Aorta (tissue), 5 donors: ENCODE measurements at regions not wholly inside any gene's neighbourhood (a gene's known extent, or its start where the extent isn't known, plus 50 kb on each side); places are given as distances from the start of the nearest gene placed in this dataset.
A peak's percentile ranks its signal among the peaks of the same experiment; 100 is the strongest.

Source experiments
- ATAC-seq: fragments of 200-7000 bp; cut with Tn5 transposase; one replicate; pipeline ENCODE4 v1.9.1; 2022; ENCODE audit warnings: moderate library complexity; ENCODE audit not compliant: low FRiP score
- DNase-seq, 2 donors: peaks; one replicate each; pipeline ENCODE4 v3.0.0-alpha.2; 2020
- H3K27ac ChIP-seq, 2 donors: one replicate each; pipeline ENCODE4 v1.5.1; 2013; ENCODE audit warnings: low read length in 2 of 2, mild to moderate bottlenecking in 2 of 2, moderate library complexity in 2 of 2, control low read depth in 1 of 2, inconsistent platforms in 1 of 2, low read depth in 1 of 2
- H3K27me3 ChIP-seq, 2 donors: one replicate each; pipeline ENCODE4 v1.6.1; 2013; ENCODE audit warnings: control low read depth in 1 of 2, low read length in 1 of 2, mild to moderate bottlenecking in 1 of 2, moderate library complexity in 1 of 2; ENCODE audit not compliant: insufficient read depth in 2 of 2, control insufficient read depth in 1 of 2
- H3K36me3 ChIP-seq, 2 donors: one replicate each; pipeline ENCODE4 v1.6.1; 2013; ENCODE audit warnings: control low read depth in 1 of 2, low read length in 1 of 2, mild to moderate bottlenecking in 1 of 2; ENCODE audit not compliant: insufficient read depth in 2 of 2, control insufficient read depth in 1 of 2
- H3K4me1 ChIP-seq, 2 donors: one replicate each; pipeline ENCODE4 v1.6.1; 2013; ENCODE audit warnings: low read length in 2 of 2, control low read depth in 1 of 2, mild to moderate bottlenecking in 1 of 2, moderate library complexity in 1 of 2; ENCODE audit not compliant: insufficient read depth in 2 of 2, control insufficient read depth in 1 of 2
- H3K4me3 ChIP-seq, 2 donors: one replicate each; pipeline ENCODE4 v1.5.1; 2013; ENCODE audit warnings: low read length in 2 of 2, control low read depth in 1 of 2, mild to moderate bottlenecking in 1 of 2
- H3K9me3 ChIP-seq: one replicate; pipeline ENCODE4 v1.6.1; 2013; ENCODE audit warnings: mild to moderate bottlenecking, low read length; ENCODE audit not compliant: control insufficient read depth
- whole genome bisulfite sequencing, 2 donors: extraction: QIAGEN DNeasy Blood & Tissue Kit; methylation state at CpG; one replicate each; pipeline ENCODE4 v1.1.7; 2013; 5-methylcytosine and 5-hydroxymethylcytosine counted together
- intact Hi-C, 2 donors: fragments of 100-400 bp; cut with DNase I; formaldehyde crosslinking; loops; one replicate each; pipeline versions ENCODE4 v1.14.2 to v1.15.0; 2022
- donor health status: healthy with polysubstance abuse.
- donor health status: Bipolar disorder and iron deficiency.
- donor health status: DM: no; HTN: no; CAD: no.
- donor health status: DM: no; HTN: no; CAD: no.
- donor health status: DM: yes; HTN: yes; CAD: no.

DNA sequence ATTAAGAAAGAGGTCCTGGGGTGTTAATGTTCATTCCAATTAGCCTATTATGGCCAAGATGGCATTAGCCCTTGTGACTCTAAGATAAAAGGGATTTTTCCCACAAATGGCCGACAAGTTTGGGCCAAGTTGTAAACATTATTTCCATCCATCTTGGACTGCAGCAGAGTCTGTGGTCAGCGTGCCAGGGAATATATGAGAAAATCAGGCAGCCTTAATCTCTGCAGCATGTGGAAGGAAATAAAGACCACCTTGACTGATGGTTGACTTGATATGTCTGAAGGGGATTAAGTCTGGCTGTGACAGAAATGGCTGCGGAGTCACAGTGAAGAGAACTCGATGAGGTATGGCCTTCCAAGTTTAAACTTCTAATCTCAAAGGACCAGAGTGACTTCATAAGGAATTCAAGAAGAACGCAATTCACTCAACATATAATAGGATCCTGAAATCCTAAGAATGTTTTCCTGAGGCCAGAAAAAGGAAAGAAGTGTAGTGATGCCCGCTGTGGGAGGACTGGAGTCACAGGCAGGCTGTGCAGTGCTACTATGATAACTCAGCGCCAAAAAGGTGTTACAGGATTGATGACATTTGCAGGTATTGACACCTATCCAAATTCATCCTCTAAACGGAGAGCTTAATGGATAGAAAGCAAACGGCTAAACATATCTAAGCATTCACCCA lies 287.1 kb downstream of the SEC61B start:
- no peak for DNase-seq
- Histone ChIP-seq H3K4me1 (peaks cover 2 to 5% of the 10 kb centered on the region in 2 donors), H3K4me3 (no peak overlapping the region), H3K9me3 (peaks cover 1% of the 10 kb centered on the region), H3K27ac (no peak overlapping the region), H3K27me3 (no peaks in the 10 kb centered on the region), H3K36me3 (no peaks in the 10 kb centered on the region)
- intact Hi-C loops, result no loop called here
- ATAC-seq, result no peak
- WGBS, 2 donors, result 26 to 33% methylated on average over 9 of the region's 9 CpGs

DNA sequence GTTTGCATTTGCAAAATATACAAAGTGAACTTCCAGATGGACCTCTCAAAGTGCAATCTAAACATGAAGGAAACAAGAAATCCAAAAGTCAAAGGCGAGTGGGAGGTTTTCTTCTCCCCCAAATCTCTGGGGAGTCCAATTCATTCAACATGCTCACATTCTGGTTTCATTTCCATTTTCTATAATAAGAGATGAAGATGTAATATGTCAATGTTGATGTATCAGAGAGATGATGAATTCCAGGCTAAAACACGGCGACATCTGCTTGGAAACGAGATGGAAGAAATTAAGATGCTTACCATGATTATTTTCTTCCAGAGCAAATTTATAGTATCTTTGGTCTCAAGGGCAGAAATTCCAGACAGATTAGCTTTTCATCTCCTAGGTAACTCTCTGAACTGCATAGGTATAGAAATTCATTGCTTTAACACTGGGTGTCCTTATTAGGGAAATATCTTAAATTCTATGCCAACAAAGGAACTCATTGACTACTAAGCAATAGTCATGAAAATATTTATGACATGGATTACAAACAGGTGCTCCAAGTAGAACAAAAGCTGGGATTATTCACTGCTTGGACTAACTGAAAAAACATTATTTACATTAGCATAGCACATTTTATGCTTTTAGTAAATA lies 287.9 kb downstream of the SEC61B start:
- ATAC-seq, result no peak
- Histone ChIP-seq H3K4me3 (no peak overlapping the region), H3K36me3 (no peaks in the 10 kb centered on the region), H3K27me3 (no peaks in the 10 kb centered on the region), H3K4me1 (peaks cover 2 to 5% of the 10 kb centered on the region in 2 donors), H3K27ac (no peak overlapping the region), H3K9me3 (peaks cover 1% of the 10 kb centered on the region)
- intact Hi-C loops, result no loop called here
- DNase-seq, result no peak
- 62 to 72% methylated on average over 4 of the region's 4 CpGs for WGBS, 2 donors

DNA sequence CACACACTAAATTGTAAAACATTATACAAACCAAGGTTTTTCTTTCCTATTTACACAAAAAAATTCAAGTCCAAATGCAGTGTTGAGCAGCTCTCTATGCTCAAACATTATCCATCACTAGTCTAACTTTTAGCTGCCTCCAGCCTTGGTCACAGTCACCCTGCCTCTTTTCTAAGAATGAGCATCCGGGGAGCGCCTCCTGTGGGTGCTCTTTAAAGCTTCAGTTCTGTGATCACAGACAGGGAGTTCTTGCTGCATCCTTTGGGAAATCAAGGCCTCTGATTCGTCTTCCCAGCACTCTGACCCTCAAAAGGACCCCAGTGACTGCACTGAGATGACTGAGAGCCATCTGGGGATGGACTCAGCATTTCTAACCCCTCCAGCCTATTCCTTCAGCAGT lies 289.6 kb downstream of the SEC61B start:
- H3K36me3 ChIP-seq, result no peaks in the 10 kb centered on the region
- DNase-seq, result no peak
- ATAC-seq, result no peak
- no peaks in the 10 kb centered on the region for H3K9me3 ChIP-seq
- H3K4me1 ChIP-seq, result peaks cover 2 to 5% of the 10 kb centered on the region in 2 donors
- WGBS, 2 donors, result 89% methylated on average over 3 of the region's 3 CpGs
- H3K4me3 ChIP-seq, result no peak overlapping the region
- no peaks in the 10 kb centered on the region for H3K27me3 ChIP-seq
- H3K27ac ChIP-seq, result no peak overlapping the region
- intact Hi-C loops, result no loop called here

DNA sequence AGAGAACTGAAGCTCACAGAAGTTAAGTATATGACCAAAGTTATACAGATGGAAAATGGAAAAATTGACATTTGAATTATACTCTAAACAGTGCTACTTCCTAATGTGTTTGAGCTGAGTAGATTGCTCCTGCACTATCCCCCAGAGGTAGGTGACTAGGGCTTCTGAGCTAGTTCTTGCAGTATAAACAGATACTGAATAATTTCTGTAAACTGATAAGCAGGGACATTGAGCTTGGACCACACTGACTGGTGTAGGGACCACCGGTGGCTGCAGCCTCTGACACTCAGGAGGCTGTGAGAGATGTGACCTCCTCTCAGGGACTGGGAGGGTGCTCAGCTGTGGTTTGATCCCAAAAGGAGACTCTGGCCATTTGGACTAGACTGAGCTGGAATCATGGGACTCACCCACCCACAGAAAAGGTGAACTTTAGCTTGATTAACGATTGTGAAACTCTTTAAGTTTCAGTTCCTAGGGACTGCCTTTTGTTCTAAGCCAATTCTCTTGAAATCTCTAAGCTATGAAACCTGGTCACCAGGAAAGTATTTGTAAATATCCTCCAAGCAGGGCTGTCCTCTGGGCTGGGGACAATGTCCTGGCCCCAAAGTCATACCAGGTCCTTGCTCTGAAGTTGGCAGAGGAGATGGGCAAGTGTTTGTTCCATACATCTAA lies 291.5 kb downstream of the SEC61B start:
- ATAC-seq (no peak), DNase-seq (no peak)
- 81 to 84% methylated on average over 2 of the region's 2 CpGs for WGBS, 2 donors
- H3K27me3 ChIP-seq, result no peaks in the 10 kb centered on the region
- peaks cover 2 to 5% of the 10 kb centered on the region in 2 donors for H3K4me1 ChIP-seq
- no peak overlapping the region for H3K4me3 ChIP-seq
- no peak overlapping the region for H3K27ac ChIP-seq
- no peaks in the 10 kb centered on the region for H3K36me3 ChIP-seq
- intact Hi-C loops, result no loop called here
- H3K9me3 ChIP-seq, result no peaks in the 10 kb centered on the region

DNA sequence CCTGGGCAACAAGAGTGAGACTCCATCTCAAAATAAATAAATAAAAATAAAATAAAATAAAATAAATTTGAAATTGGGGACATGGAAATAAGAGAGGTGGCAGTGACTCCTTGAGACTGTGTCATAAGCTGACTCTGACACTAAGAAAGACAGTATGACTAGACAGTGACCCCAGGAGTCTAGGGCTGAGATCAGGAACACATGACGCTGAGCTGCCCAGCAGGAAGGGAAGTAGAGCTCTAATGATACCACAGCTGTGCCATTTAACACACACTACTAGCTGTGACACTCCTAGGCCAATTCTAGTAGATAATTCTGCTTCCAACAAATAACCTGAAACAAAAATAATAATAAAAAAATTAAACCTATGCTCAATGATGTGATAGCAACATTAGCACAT lies 293.0 kb downstream of the SEC61B start:
- ATAC-seq (no peak), DNase-seq (peak in 1 of 2 donors; percentile 54)
- peaks cover 0 to 2% of the 10 kb centered on the region in 2 donors for H3K4me1 ChIP-seq
- no peak overlapping the region for H3K4me3 ChIP-seq
- WGBS, 2 donors, result 83 to 93% methylated on average over 1 of the region's 1 CpG
- H3K27me3 ChIP-seq, result no peaks in the 10 kb centered on the region
- no peaks in the 10 kb centered on the region for H3K36me3 ChIP-seq
- intact Hi-C loops, result no loop called here
- H3K9me3 ChIP-seq, result no peaks in the 10 kb centered on the region
- H3K27ac ChIP-seq, result no peak overlapping the region

DNA sequence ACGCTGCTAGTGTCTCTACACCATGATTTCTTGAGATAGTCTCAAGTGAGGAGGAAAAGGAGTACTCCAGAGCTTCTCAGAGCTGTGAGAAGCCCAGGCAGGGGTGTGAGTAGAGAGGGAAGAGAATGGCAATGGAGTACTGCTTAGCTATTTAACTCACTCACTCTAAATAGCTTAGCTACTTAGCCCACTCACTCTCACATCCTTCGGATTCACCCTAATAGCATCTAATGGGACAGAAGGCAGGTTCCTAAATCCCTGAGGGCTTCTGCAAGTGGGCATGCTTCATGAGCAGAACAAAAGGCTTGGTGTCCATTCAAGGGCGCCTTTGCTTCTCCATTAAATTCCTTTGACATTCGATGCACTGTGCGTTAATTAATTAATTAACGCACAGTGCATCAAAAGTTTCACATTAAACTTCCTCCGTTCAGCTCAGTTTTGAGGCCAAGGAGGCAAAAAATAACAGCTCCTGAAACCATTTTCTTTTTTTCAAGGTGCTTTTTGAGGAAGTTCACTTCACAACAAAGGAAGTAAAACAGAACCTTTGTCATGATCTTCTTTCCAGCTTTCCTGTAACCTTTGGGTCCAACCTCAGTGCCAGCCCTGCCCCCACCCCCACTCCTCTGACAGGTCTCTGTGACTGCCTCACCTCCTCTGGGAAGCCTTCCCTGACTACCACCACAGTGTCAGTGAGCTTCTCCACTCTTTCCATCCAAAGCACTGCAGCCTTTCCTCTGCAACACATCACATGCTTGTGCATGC lies 294.0 kb downstream of the SEC61B start:
- H3K9me3 ChIP-seq, result no peaks in the 10 kb centered on the region
- no peaks in the 10 kb centered on the region for H3K36me3 ChIP-seq
- H3K4me3 ChIP-seq, result no peak overlapping the region
- H3K27me3 ChIP-seq, result no peaks in the 10 kb centered on the region
- H3K27ac ChIP-seq, result no peak overlapping the region
- ATAC-seq, result no peak
- no peaks in the 10 kb centered on the region for H3K4me1 ChIP-seq
- DNase-seq, result no peak
- 94 to 95% methylated on average over 7 of the region's 7 CpGs for WGBS, 2 donors
- intact Hi-C loops, result no loop called here

DNA sequence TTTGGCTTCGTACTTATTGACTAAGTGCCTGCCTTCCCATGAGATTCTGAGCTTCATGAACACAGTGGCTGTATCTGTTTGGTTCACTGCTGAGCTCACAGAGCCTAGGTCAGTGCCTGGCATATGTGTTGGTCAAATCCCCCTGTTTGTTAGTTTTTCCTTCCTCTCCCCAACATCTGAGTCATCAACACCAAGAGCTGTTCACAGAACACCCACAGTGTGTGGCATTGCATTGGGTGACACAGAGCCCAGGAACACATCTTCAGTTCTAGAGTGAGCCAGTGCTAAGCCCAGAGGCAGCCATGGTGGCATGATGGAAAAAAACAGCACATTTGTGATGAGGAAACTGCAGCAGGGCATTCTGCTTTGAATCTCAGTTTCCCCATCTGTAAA lies 294.6 kb downstream of the SEC61B start:
- Histone ChIP-seq H3K4me1 (no peaks in the 10 kb centered on the region), H3K27me3 (no peaks in the 10 kb centered on the region), H3K4me3 (no peak overlapping the region), H3K9me3 (no peaks in the 10 kb centered on the region), H3K27ac (no peak overlapping the region), H3K36me3 (no peaks in the 10 kb centered on the region)
- intact Hi-C loops, result no loop called here
- ATAC-seq, result no peak
- WGBS, 2 donors, result 92 to 96% methylated on average over 1 of the region's 1 CpG
- no peak for DNase-seq

DNA sequence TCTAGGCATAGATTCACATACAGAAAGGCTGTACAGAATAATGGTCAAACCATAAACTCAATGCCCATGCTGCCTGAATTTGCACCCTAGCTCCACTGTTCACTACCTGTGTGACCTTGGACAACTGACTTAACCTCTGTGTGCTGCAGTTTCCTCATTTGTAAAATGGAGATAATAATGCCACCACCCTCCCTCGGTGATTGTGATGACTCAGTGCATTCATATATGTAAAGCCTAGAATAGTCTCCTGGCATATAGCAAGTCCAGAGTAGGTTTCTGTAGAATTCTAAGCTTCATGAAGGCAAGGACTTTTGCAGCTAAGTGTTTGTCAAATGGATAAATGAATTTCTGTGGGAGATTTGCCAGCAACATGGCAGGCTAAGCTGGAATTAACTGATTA lies 297.8 kb upstream of the NR4A3 start:
- Histone ChIP-seq H3K4me1 (no peaks in the 10 kb centered on the region), H3K27ac (no peak overlapping the region), H3K4me3 (no peak overlapping the region), H3K27me3 (no peaks in the 10 kb centered on the region), H3K9me3 (no peaks in the 10 kb centered on the region), H3K36me3 (no peaks in the 10 kb centered on the region)
- intact Hi-C loops, result loop anchor here in 1 of 2 donors (10.0 kb wide), 1 partner anchor 61 kb away; no protein-coding TSS in a partner anchor
- DNase-seq (no peak), ATAC-seq (no peak)
- 82 to 87% methylated on average over 1 of the region's 1 CpG for WGBS, 2 donors
